ENCODE measurements at regions not wholly inside any gene's neighbourhood (a gene's known extent, or its start where the extent isn't known, plus 50 kb on each side); places are given as distances from the start of the nearest gene placed in this dataset.

GRCh38 chr13:22412452-22412851 lies 741.6 kb downstream of the FGF9 start:
- H3K9ac ChIP-seq, result no peak overlapping the region
- no peak overlapping the region for H3K4me2 ChIP-seq
- H3K4me3 ChIP-seq (ENCODE audit: low read depth in 2 of 2, low read length in 1 of 2), result no peak overlapping the region
- H3K36me3 ChIP-seq (replicated peaks in 1 of 2; ENCODE audit: control insufficient read depth in 1 of 2, insufficient read depth in 2 of 2, low read length in 1 of 2), result no peaks in the 10 kb centered on the region
- no peak overlapping the region for H2AFZ ChIP-seq (ENCODE audit: low read depth)
- H3K79me2 ChIP-seq (ENCODE audit: insufficient read depth), result no peaks in the 10 kb centered on the region
- H3K27ac ChIP-seq (ENCODE audit: low read depth in 2 of 2, low read length in 1 of 2), result no peak overlapping the region
- CTCF ChIA-PET, result no interaction called here
- no peaks in the 10 kb centered on the region for H3K27me3 ChIP-seq (ENCODE audit: insufficient read depth)
- TF ChIP-seq USF1 (IDR thresholded peaks at IDR 0.05; ENCODE audit: borderline replicate concordance, low read depth), result no peak
- no peak for TF ChIP-seq MEF2A (IDR thresholded peaks at IDR 0.05; ENCODE audit: borderline replicate concordance, low read depth)
- TF ChIP-seq CTCF (IDR thresholded peaks at IDR 0.05), result no peak
- TF ChIP-seq REST (IDR thresholded peaks at IDR 0.05; ENCODE audit: low read depth, low read length), result no peak
- no peak for TF ChIP-seq ELF1 (IDR thresholded peaks at IDR 0.05)
- TF ChIP-seq EZH2phosphoT487 (IDR thresholded peaks at IDR 0.05; ENCODE audit: borderline replicate concordance, low read depth), result no peak
- TF ChIP-seq SIN3A (IDR thresholded peaks at IDR 0.05; ENCODE audit: borderline replicate concordance, low read depth, low read length), result no peak
- no peak for TF ChIP-seq FOXM1 (IDR thresholded peaks at IDR 0.05; ENCODE audit: low read depth)
- TF ChIP-seq PBX3 (IDR thresholded peaks at IDR 0.05), result no peak
- TF ChIP-seq GABPA (IDR thresholded peaks at IDR 0.05; ENCODE audit: low read depth), result no peak
- no peak for TF ChIP-seq ZBTB33 (IDR thresholded peaks at IDR 0.05; ENCODE audit: borderline replicate concordance, low read depth)
- no peak for TF ChIP-seq RXRA (IDR thresholded peaks at IDR 0.05; ENCODE audit: borderline replicate concordance, low read depth)
- no peak for TF ChIP-seq CHD2 (IDR thresholded peaks at IDR 0.05; ENCODE audit: low read length, partially characterized antibody)
- TF ChIP-seq TCF12 (IDR thresholded peaks at IDR 0.05), result no peak
- TF ChIP-seq EP300 (IDR thresholded peaks at IDR 0.05; ENCODE audit: borderline replicate concordance in 1 of 2, low read depth in 1 of 2, low read length in 1 of 2), result no peak
- no peak for TF ChIP-seq RFX5 (IDR thresholded peaks at IDR 0.05; ENCODE audit: low read length)
- no peak for TF ChIP-seq MXI1 (IDR thresholded peaks at IDR 0.05; ENCODE audit: low read depth, low read length)
- TF ChIP-seq FOSL2 (IDR thresholded peaks at IDR 0.05; ENCODE audit: borderline replicate concordance, low read depth), result no peak
- no peak for TF ChIP-seq TEAD4 (IDR thresholded peaks at IDR 0.05; ENCODE audit: borderline replicate concordance, insufficient read depth)
- no peaks in the 10 kb centered on the region for H4K20me1 ChIP-seq (ENCODE audit: insufficient read depth)
- H3K4me1 ChIP-seq (ENCODE audit: control insufficient read depth in 1 of 2, insufficient read depth in 2 of 2, low read depth in 1 of 2, low read length in 1 of 2), result no peaks in the 10 kb centered on the region
- DNase-seq, result no peak
- H3K9me2 ChIP-seq, result no peaks in the 10 kb centered on the region
- 0% methylated on average over 1 of the region's 1 CpG for WGBS (ENCODE audit: low lambda C conversion rate)
- POLR2A ChIA-PET, result no interaction called here
- peaks cover 19% of the 10 kb centered on the region; the same call in 1 of the 2 replicates for H3K9me3 ChIP-seq
- no peaks in the 10 kb centered on the region for H3F3A ChIP-seq (replicated peaks; ENCODE audit: insufficient read depth)

Measured in SK-N-SH (cell line).